Activated naive CD4-positive, alpha-beta T cell treated with anti-CD3 and anti-CD28 coated beads, Interleukin-2, amount 10 ng/mL, durations not matched to agents 7 days and 5 days (primary cell): ENCODE measurements at regions not wholly inside any gene's neighbourhood (a gene's known extent, or its start where the extent isn't known, plus 50 kb on each side); places are given as distances from the start of the nearest gene placed in this dataset.

ENCODE experiments used
- CTCF ChIA-PET: fragments of 350-600 bp; sonication (Branson Sonifier 250); formaldehyde crosslinking; loops from one replicate; lab custom pipeline; 2021; ENCODE audit warnings: antibody characterized with exemption; lab: Charles Lee
- DNase-seq: peaks from one replicate; pipeline ENCODE4 v3.0.0-alpha.2; 2020
- H3K27ac Mint-ChIP-seq: one replicate; pipeline ENCODE4 v1.8.0; 2021; ENCODE audit warnings: mild to moderate bottlenecking, moderate library complexity, mixed read lengths
- H3K27me3 Mint-ChIP-seq: one replicate; pipeline ENCODE4 v1.8.0; 2021; ENCODE audit warnings: mild to moderate bottlenecking, mixed read lengths
- H3K36me3 Mint-ChIP-seq: one replicate; pipeline ENCODE4 v1.8.0; 2021; ENCODE audit warnings: mixed read lengths
- H3K4me1 Mint-ChIP-seq: one replicate; pipeline ENCODE4 v1.8.0; 2021; ENCODE audit warnings: mixed read lengths
- H3K4me3 Mint-ChIP-seq: one replicate; pipeline ENCODE4 v1.8.0; 2021; ENCODE audit warnings: mild to moderate bottlenecking, moderate library complexity, mixed read lengths
- H3K9me3 Mint-ChIP-seq: one replicate; pipeline ENCODE4 v1.8.0; 2021; ENCODE audit warnings: mixed read lengths

- Mint-ChIP-seq H3K27ac (no peak overlapping the region), H3K27me3 (peaks cover 4% of the 10 kb centered on the region), H3K36me3 (no peaks in the 10 kb centered on the region), H3K4me3 (no peak overlapping the region), H3K4me1 (no peaks in the 10 kb centered on the region), H3K9me3 (no peaks in the 10 kb centered on the region)
- CTCF ChIA-PET, result no interaction called here
- no peak for DNase-seq
These were observed 161.3 kb downstream of the ASB1 start for GRCh38 chr2:238587776-238588660.

- Mint-ChIP-seq H3K27ac (no peak overlapping the region), H3K27me3 (peaks cover 4% of the 10 kb centered on the region)
These were observed 163.1 kb downstream of the ASB1 start for GRCh38 chr2:238589591-238590460.

GRCh38 chr2:238591732-238592131 lies 165.0 kb downstream of the ASB1 start:
- DNase-seq, result no peak
- H3K27me3 Mint-ChIP-seq, result no peaks in the 10 kb centered on the region
- H3K36me3 Mint-ChIP-seq, result no peaks in the 10 kb centered on the region
- no peaks in the 10 kb centered on the region for H3K9me3 Mint-ChIP-seq
- no peak overlapping the region for H3K4me3 Mint-ChIP-seq
- H3K4me1 Mint-ChIP-seq, result no peaks in the 10 kb centered on the region
- CTCF ChIA-PET, result no interaction called here
- H3K27ac Mint-ChIP-seq, result no peak overlapping the region

More at GRCh38 chr2:238589591-238590460, 163.1 kb downstream of the ASB1 start:
- Mint-ChIP-seq H3K4me3 (no peak overlapping the region), H3K36me3 (no peaks in the 10 kb centered on the region), H3K9me3 (no peaks in the 10 kb centered on the region), H3K4me1 (no peaks in the 10 kb centered on the region)
- no peak for DNase-seq
- CTCF ChIA-PET, result no interaction called here

- Mint-ChIP-seq H3K4me1 (no peaks in the 10 kb centered on the region), H3K27me3 (no peaks in the 10 kb centered on the region), H3K4me3 (no peak overlapping the region), H3K27ac (no peak overlapping the region), H3K9me3 (no peaks in the 10 kb centered on the region), H3K36me3 (no peaks in the 10 kb centered on the region)
- DNase-seq, result no peak
- CTCF ChIA-PET, result no interaction called here
These were observed 166.5 kb downstream of the ASB1 start for GRCh38 chr2:238593236-238593635.

- no peak for DNase-seq
- Mint-ChIP-seq H3K9me3 (no peaks in the 10 kb centered on the region), H3K36me3 (no peaks in the 10 kb centered on the region), H3K27me3 (no peaks in the 10 kb centered on the region), H3K4me3 (no peak overlapping the region), H3K4me1 (no peaks in the 10 kb centered on the region), H3K27ac (no peak overlapping the region)
- CTCF ChIA-PET, result no interaction called here
These were observed 167.0 kb downstream of the ASB1 start for GRCh38 chr2:238593678-238594077.

GRCh38 chr2:238594796-238595749 lies 168.3 kb downstream of the ASB1 start:
- Mint-ChIP-seq H3K27ac (no peak overlapping the region), H3K4me1 (no peaks in the 10 kb centered on the region), H3K27me3 (no peaks in the 10 kb centered on the region), H3K36me3 (no peaks in the 10 kb centered on the region), H3K4me3 (no peak overlapping the region), H3K9me3 (no peaks in the 10 kb centered on the region)
- CTCF ChIA-PET, result no interaction called here
- no peak for DNase-seq

GRCh38 chr2:238595750-238596570 lies 169.2 kb downstream of the ASB1 start:
- no peak for DNase-seq
- Mint-ChIP-seq H3K4me3 (no peak overlapping the region), H3K36me3 (no peaks in the 10 kb centered on the region), H3K27ac (no peak overlapping the region), H3K4me1 (no peaks in the 10 kb centered on the region), H3K27me3 (peaks cover under 1% of the 10 kb centered on the region), H3K9me3 (no peaks in the 10 kb centered on the region)
- CTCF ChIA-PET, result no interaction called here

- no peaks in the 10 kb centered on the region for H3K4me1 Mint-ChIP-seq
- no peak overlapping the region for H3K4me3 Mint-ChIP-seq
- no peaks in the 10 kb centered on the region for H3K36me3 Mint-ChIP-seq
- no peaks in the 10 kb centered on the region for H3K9me3 Mint-ChIP-seq
- H3K27ac Mint-ChIP-seq, result no peak overlapping the region
- no peak for DNase-seq
- CTCF ChIA-PET, result no interaction called here
- H3K27me3 Mint-ChIP-seq, result peaks cover 10% of the 10 kb centered on the region
These were observed 170.1 kb downstream of the ASB1 start for GRCh38 chr2:238596571-238597551.

GRCh38 chr2:238597638-238598528 lies 171.2 kb downstream of the ASB1 start:
- DNase-seq, result no peak
- Mint-ChIP-seq H3K4me1 (no peaks in the 10 kb centered on the region), H3K4me3 (no peak overlapping the region), H3K27me3 (peaks cover 10% of the 10 kb centered on the region), H3K27ac (no peak overlapping the region), H3K36me3 (no peaks in the 10 kb centered on the region), H3K9me3 (no peaks in the 10 kb centered on the region)
- CTCF ChIA-PET, result no interaction called here

- H3K36me3 Mint-ChIP-seq, result no peaks in the 10 kb centered on the region
- no peak for DNase-seq
- H3K9me3 Mint-ChIP-seq, result peaks cover 2% of the 10 kb centered on the region
- peaks cover 19% of the 10 kb centered on the region for H3K27me3 Mint-ChIP-seq
- CTCF ChIA-PET, result no interaction called here
- no peaks in the 10 kb centered on the region for H3K4me1 Mint-ChIP-seq
- H3K4me3 Mint-ChIP-seq, result no peak overlapping the region
- no peak overlapping the region for H3K27ac Mint-ChIP-seq
These were observed 172.2 kb downstream of the ASB1 start for GRCh38 chr2:238598802-238599530.
